ENCODE measurements at regions not wholly inside any gene's neighbourhood (a gene's known extent, or its start where the extent isn't known, plus 50 kb on each side); places are given as distances from the start of the nearest gene placed in this dataset.

GRCh38 chr12:90460681-90461080 lies 494.3 kb downstream of the CCER1 start:
- CTCF ChIA-PET = interaction anchor here (1.3 kb wide), 1 partner anchor 393 kb away, joined by 3 read pairs; no protein-coding TSS in a partner anchor
- POLR2A ChIA-PET = no interaction called here
- no peaks in the 10 kb centered on the region for H3K27me3 ChIP-seq (ENCODE audit: control insufficient read depth in 2 of 2, insufficient read depth in 2 of 2, low read length in 2 of 2)

More at GRCh38 chr12:90460681-90461080, 494.3 kb downstream of the CCER1 start:
- no TSS peak for BruUV-seq (replicated peaks)
- no peak overlapping the region for H3K27ac ChIP-seq (ENCODE audit: insufficient read depth, low read depth, low read length)
- no peak overlapping the region for H3K4me2 ChIP-seq (ENCODE audit: insufficient read depth, low read length)
- H2AFZ ChIP-seq (ENCODE audit: low read depth, low read length) = no peak overlapping the region
- H3K9me3 ChIP-seq (replicated peaks; ENCODE audit: control insufficient read depth, insufficient read depth, low read length) = no peaks in the 10 kb centered on the region
- H3K4me1 ChIP-seq (ENCODE audit: control insufficient read depth, extremely low read depth, insufficient read depth, low read length) = no peaks in the 10 kb centered on the region
- intact Hi-C loops (cut with micrococcal nuclease) (no loop called here), dilution Hi-C loops (cut with MboI; ENCODE audit: extremely low pct_ligation_motif_present, low sequenced_read_pairs) (no loop called here)
- H3K79me2 ChIP-seq (ENCODE audit: control insufficient read depth, insufficient read depth, low read length) = no peaks in the 10 kb centered on the region
- no peak for DNase-seq (ENCODE audit: low read depth, low spot score)
- no peaks in the 10 kb centered on the region for H3K9me1 ChIP-seq (replicated peaks; ENCODE audit: control insufficient read depth, extremely low read depth, insufficient read depth, low read length)
- TF ChIP-seq MAX (IDR thresholded peaks at IDR 0.05; ENCODE audit: insufficient read depth, insufficient read length) = no peak
- no peak for TF ChIP-seq GATA2 (IDR thresholded peaks at IDR 0.05; ENCODE audit: insufficient read depth, insufficient read length, low read depth, low read length)
- no peak for TF ChIP-seq FOS (IDR thresholded peaks at IDR 0.05; ENCODE audit: borderline replicate concordance, insufficient read depth, low read length)
- no peak for TF ChIP-seq JUN (IDR thresholded peaks at IDR 0.05; ENCODE audit: borderline replicate concordance, insufficient read depth, insufficient read length, low read depth)
- TF ChIP-seq POLR2AphosphoS5 (IDR thresholded peaks at IDR 0.05; ENCODE audit: insufficient read depth, low read depth, low read length) = no peak
- no peak for TF ChIP-seq POLR2A (IDR thresholded peaks at IDR 0.05; ENCODE audit: low read depth, low read length)
- no peak for TF ChIP-seq EZH2 (IDR thresholded peaks at IDR 0.05; ENCODE audit: borderline replicate concordance, low read depth, low read length, severe bottlenecking)
- no peak for TF ChIP-seq CTCF (IDR thresholded peaks at IDR 0.05; ENCODE audit: extremely low read depth in 1 of 2, insufficient read depth in 1 of 2, low read depth in 1 of 2, low read length in 2 of 2)
- no peak for TF ChIP-seq MYC (IDR thresholded peaks at IDR 0.05; ENCODE audit: low read depth, low read length)
- H3K9ac ChIP-seq (replicated peaks; ENCODE audit: extremely low read depth, insufficient read depth, low read length) = no peak overlapping the region
- no peaks in the 10 kb centered on the region for H3K36me3 ChIP-seq (ENCODE audit: control insufficient read depth in 2 of 2, extremely low read depth in 1 of 2, insufficient read depth in 2 of 2, low read length in 2 of 2)
- H3K4me3 ChIP-seq (replicated peaks in 1 of 3; ENCODE audit: insufficient read depth in 1 of 3, low read depth in 1 of 3, low read length in 3 of 3) = no peak overlapping the region
- no peaks in the 10 kb centered on the region for H4K20me1 ChIP-seq (replicated peaks; ENCODE audit: control insufficient read depth, extremely low read depth, insufficient read depth, low read length)
- no peak for FAIRE-seq
